IPS-NIHi7 (cell line): ENCODE measurements at regions not wholly inside any gene's neighbourhood (a gene's known extent, or its start where the extent isn't known, plus 50 kb on each side); places are given as distances from the start of the nearest gene placed in this dataset.
"Not testable (repeated sequence)": the region's sequence is repeated elsewhere in the genome, so short reads cannot be mapped to it uniquely, and the experiment has no call there.

Source experiments
- DNase-seq: peaks from one replicate; pipeline ENCODE4 v3.0.0; 2012; ENCODE audit warnings: mixed read lengths; ENCODE audit errors: extremely low spot score

DNA sequence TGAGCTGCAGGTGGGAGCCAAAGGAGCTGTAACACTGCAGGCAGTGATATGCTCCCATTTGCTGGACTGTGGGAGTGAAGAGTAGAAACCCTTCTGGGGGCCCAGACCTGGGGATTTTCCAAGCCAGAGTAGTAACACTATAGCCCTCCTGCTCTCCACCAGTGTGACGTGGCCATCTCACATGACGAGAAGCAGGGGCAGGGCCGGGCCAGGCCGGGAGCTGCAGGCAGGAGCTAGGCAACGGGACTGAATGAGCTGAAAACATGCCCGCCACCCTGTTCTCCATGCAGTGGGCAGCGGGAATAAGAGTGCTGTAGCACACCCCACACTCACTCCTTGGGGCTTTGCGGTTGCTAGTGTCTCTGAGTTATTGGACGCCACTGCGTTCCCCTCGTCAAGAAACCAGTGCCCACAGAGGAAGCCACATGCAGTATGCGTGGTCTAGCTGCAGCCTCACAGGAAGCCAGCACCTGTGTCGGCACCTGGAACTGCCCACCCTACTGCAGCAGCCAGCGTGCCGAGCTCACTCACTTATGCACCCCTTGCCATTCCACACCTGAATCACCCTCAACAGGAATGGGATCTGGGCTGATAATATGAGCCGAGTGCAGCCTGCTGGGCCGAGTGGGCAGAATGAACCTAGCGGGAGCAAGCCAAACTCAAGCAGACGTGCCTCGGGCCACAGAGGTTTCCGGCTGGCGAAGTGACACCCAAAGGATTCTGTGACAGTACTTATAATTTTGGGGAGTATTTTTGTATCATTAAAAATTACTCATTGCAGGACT is 1389.6 kb downstream of the KCNT2 start:
- no peak for DNase-seq

DNA sequence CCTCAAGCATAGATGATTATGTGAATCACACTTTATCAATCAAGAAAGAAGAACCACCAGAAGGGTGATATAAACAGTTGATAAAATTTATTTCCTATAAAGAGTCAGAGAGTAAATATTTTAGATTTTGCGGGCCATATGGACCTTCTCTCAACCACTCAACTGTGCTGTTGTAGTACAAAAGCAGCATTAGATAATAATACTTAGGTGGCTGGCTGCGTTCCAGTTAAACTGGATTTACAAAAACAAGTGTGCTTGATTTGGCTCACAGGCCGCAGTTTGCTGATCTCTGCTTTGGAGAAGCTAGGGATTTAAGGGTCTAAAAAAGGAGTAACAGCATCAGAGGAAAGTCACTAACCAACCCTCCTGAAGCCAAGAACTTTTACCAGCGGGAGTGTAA is 1406.0 kb downstream of the KCNT2 start:
- no peak for DNase-seq

DNA sequence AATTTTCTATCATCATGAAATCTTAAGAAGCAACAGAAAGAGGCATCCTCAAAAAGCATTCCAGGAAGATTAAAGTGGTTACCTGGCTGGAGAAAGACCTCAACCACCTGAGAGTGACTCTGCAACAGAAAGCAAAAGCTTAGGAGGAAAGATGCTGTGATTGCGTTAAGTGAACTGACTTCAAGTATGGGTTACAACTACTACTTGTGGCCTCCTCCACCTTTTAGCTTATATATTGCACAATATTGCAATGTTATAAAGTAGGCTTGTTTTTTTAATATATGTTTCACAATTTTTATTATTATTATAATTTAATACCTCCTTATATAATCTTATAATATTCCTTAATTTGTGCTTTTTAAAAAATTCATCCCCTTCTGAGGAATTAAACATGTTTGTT is 1407.5 kb downstream of the KCNT2 start:
- no peak for DNase-seq

DNA sequence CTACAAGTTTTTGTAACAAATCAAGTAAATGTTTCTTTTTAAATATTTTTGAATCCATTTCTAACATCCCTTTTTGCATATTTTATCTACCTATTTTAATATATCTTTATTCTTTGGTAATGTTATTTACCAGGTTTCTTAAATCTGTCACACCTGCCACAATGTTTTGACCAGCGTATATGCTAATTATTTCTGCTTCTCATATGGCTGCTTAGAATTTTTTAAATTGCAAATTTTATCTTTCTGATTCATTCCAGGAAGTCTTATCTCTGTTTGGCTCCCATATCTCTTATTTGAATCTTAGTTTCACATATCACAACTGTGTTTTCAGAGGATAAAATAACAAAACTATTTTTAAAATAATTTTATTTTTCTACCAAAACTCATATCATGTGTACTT is 1411.1 kb downstream of the KCNT2 start:
- no peak for DNase-seq

DNA sequence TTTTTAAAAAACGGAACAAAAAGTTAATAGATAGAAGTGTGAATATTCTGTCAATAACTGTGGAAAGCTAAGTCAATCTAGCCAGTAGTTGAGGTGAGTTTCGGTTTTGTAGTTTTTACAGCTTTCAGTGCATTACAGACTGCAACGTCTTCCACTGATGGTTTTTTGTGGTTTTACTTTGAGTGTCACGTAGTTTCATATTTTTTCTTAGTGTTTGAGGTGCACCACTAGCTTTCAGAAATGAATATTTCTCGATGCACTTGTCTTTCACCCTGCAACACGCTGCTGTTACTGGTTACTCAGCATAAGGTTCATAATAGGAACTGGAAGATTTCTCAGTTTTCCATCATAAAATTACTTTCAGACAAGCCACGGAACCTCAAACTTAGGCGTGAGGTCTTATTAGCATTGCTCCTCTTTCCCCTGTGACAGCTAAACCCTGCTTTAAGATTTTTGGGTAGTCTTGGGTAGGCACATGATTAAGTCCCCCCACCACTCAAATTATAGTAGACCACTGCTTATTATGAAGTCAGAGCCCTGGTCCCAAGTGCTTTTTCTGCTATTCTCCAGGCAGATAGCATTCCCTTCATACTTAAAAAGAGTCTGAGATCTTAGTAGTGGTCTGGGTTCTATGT is 1412.7 kb downstream of the KCNT2 start:
- no peak for DNase-seq

DNA sequence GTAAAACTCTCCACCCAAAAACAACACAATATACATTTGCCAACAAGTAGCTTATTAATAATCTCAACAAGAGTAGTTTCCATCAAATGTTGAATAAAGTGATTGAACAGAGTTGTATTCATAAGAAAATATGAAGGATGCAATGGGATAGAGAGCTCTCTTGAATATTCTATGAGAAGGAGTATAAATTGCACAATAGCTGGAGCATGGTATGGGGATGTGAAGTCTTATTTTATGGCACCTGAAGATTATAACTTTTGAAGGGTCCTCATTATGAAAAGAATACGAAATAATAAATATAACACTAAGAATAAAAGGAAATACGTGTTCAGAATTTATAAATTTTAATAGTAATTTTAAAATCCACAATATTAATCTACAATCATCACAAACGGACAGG is 1415.1 kb downstream of the KCNT2 start:
- no peak for DNase-seq

DNA sequence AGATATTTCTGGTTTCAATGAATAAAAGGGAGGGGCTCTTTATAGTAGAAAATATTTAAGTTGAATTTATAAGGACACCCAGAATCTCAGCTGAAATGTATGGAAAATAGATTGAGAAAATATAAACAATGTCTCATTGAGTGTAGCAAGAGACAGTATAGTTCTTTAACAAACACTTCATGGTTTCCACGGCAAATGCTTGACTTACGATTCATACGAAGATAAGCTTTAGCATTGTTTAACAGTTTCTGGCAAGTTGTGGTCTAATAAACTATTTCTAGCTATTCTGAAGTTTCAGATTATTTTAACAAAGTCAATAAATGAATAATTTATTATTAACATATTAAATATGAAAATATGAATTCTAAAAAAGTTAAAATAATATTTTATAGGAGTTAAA is 1419.4 kb downstream of the KCNT2 start:
- DNase-seq, result no peak

DNA sequence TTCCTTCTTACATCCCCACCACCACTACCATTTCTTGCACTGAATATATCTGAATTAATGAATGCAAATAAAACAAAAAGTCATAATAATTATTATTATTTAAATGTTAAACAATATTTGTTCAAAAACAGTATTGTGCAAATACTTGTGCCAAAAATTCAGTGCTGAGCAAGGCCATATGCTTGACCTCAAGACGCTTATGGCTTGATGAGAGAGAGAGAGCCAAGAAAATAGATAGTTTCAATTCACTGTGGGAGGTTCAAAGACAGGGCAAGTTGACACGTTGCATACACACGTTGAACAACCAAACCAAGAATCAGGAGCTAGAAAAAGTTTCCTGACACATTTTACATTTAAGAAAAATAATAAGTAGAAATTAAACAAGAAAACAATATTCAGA is 1421.7 kb downstream of the KCNT2 start:
- no peak for DNase-seq

DNA sequence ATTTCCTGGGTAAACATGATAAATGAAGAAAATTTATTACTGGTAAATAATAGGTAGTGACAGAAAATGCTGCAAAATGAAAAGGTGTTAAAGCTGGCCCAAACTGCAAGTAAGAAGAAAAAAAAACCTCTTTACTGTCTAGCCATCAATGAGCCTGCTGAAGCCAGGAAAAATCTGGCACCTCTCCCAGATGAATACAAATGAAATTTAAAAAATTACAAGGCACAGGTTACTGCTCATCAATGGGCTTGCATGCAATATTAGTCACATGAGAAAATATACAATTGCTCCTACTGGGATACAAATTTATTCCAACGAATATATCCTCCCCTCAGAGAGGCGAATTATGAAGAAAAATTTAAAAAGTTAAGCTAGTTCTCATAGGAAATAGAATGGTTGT is 1422.5 kb downstream of the KCNT2 start:
- DNase-seq, result no peak

DNA sequence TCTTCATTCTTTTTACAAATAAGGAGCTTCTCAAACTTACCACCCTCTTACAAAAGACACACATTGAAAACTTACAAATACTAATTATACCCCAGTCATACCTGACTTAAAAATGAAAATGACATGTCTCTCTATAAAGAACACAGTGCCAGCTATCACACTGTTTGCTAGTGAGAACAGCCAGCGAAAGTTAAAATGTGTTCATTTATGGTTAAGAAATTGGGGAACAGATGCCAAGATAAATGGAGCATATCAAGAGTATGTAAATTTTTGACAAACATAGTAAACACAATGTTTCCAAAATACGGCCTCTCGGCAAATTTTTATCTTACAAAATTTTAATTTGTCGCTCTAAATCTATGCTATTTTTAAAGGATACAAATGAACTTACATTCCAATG is 1422.9 kb downstream of the KCNT2 start:
- no peak for DNase-seq

DNA sequence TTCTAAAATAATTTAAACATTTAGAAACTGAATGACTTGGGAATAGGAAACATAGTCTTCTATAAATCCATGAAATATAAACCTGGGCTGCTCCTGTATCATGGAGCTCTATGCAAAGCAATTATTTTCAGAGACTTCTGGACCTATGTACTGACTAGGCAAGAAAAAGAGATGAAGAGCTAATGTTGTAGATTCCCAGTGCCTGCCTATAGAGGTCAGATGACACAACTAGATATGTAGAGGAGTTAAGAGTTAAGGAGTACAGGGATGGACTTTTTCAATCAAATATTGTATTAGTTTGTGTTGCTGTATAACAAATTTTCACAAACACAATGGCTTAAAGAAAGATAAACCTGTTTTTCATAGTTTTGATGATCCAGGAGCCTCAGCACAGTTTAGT is 1434.5 kb downstream of the KCNT2 start:
- DNase-seq, result peak; percentile 8

DNA sequence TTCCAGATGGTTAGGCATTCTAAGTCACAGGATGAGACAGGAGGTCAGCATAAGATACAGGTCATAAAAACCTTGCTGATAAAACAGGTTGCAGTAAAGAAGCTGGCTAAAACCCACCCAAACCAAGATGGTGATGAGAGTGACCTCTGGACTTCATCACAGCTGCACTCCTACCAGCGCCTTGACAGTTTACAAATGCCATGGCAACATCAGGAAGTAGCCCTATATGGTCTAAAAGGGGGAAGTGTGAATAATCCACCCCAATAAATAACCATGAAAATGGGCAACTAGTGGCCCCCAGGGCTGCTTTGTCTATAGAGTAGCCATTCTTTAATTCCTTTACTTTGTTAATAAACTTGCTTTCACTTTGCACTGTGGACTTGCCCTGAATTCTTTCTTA is 1448.4 kb downstream of the KCNT2 start:
- not testable (repeated sequence) for DNase-seq

DNA sequence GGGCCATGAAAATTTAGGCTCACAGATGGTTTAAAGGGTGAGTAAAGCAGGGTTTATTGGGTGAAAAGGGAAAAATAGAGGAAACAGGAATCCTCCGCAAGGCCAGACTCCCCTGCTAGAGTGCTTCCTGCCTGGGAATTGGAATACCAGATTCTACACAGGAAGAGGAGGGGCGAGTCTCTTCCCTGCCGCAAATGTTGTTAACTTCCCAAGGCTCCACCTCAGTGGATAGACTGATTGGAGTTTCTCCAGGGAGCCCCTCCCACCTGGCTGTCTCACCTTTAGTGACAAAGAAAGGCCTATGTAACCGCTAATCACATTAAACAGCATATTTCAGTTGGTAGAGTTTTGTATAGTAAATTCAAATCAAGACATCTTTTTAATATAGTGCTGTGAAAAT is 1450.1 kb downstream of the KCNT2 start:
- DNase-seq, result no peak

DNA sequence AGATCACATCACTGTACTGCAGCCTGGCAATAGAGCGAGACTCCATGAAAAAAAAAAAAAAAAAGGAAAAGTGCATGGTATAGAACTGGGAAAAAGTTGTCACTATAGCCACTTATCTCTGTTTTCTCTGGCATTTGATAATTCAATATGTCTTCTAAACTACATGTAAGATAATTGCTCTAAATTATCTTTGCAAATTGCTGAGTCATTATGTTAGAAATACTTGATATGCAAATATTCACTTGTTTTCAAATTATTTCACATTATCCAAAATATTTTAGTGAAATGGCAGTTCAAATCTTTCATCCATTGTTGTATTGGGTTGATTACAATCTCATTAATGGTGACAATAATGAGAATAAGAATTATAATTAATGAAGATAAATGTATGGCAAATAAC is 1455.1 kb downstream of the KCNT2 start:
- no peak for DNase-seq

DNA sequence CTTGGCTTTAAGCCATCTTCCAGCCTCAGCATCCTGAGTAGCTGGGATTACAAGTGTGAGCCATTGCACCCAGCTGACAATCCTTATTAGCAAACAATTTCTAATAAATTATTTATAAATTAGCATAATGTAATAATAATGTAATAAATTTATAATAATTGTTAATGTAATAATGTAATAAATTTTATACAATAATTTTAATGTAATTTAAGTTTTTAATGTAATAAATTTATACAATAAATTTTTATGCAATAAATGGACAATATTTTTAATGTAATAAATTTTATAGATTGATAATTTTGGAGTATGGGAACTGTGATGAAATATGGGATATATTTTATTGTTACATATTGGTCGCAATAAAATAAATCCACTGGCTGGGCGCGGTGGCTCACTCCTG is 1457.5 kb downstream of the KCNT2 start:
- DNase-seq, result no peak

DNA sequence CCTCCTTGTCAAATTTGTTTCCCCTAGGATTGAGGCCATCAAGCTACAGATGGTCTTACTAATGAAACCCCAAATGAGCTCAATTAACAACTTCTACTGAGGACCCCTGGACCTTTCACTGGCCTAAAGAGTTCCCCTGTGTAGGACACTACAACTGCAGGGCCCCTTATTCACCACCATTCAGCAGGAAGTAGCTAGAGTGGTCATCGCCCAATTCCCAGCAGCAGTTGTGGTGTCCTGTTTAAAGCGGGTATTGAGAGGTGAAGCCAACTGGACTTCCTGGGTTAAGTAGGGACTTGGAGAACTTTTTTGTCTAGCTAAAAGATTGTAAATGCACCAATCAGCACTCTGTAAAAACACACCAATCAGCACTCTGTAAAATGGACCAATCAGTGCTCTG is 1466.9 kb downstream of the KCNT2 start:
- no peak for DNase-seq

DNA sequence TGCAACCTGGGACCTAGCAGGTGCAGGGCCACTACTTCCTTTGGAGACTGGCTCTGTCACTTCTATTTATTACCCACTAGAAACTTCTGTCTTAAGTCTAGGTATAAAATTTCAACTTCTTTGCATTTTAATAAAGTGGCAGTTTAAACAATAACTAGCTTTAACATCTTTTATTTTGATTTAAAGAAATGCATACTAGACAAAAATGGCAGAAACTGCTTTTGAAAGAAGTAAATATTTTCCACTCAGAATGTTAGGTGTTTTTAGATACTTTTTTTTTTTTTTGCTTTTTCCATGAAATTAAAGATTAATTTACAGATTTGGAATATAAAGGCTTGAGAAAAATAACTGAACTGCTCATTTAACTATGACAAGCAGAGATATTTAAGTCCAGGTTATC is 1477.6 kb downstream of the KCNT2 start:
- DNase-seq, result no peak

DNA sequence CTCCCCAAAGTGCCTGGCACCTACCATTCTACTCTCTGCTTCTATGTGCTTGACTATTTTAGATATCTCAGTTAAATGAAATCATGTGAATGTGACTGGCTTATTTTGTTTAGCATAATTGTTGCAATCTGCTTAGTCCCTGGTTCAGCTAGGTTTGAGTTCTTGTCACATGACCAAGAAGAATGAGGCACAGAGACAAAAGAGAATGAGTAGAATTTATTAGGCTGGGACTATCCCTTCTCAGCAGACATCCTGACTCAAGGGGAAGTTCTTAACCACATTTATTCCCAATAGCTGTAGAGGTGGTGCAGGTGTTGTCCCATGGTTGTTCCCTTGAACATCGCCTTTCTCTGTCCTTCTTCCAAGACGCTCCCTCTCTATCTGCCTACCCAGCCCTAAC is 1485.7 kb downstream of the KCNT2 start:
- DNase-seq, result no peak

DNA sequence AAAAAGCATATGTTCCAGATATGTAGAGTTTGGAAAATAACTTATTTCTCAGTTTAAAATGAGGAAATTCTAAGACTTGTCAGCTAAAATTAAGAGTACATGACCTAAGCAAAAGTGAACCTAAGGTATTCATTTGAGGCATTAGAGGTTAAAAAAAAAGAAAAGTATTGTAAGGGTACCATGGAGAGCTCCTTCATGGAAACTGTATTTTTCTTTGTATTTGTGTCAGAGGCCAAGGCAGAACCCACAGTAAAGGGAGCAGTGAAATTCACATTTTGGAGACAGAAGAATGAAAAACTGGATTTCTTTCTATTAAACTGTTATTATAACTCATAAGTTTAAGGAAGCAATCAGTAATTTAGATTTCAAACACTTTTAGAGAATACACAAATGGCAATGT is 1494.8 kb downstream of the KCNT2 start:
- no peak for DNase-seq

DNA sequence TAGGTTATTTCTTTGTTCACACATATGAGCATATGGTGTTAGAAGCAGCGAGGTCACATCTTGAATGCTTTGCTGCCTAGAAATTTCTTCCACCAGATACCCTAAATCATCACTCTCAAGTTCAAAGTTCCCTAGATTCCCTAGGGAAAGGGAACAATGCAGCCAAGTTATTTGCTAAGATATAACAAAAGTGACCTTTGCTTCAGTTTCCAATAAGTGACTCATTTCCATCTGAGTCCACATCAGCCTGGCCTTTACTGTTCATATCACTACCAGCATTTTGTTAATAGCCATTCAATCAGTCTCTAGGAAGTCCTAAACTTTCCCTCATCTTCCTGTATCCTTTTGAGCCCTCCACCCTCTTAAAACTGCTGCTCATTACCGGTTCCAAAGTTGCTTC is 1502.5 kb downstream of the KCNT2 start:
- DNase-seq, result no peak

DNA sequence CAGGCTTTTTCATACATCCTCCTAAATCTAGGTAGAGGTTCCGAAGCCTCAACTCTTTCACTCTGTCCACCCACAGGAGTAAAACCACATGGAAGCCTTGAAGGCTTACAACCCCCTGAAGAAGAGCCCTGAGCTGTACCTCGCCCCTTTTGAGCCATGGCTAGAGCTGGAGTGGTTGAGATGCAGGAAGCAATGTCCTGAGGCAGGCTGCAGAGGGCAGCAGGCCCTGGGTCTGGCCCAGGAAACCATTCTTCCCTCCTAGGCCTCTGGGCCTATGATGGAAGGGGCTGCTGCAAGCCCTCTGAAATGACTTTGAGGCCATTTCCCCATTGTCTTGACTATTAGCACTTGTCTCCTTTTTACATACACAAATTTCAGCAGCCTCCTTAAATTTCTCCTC is 1503.0 kb downstream of the KCNT2 start:
- no peak for DNase-seq

DNA sequence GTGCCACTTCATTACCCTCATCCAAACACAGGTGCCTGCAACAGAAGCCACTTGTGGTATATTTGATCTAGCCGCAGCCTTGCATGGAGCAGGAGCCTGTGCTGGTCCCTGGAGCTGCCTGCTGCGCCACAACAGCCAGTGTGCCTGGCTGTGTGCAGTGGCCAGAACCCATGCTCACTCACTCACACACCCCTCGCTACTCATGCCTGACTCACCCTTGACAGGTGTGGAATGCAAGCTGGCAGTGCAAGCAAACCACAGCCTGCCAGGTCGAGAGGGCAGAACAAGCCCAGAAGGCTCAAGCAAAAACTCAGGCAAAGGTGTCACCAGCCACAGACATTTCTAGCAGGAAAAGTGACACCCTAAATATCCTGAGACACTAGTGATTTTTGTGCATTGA is 1510.9 kb downstream of the KCNT2 start:
- DNase-seq, result no peak

DNA sequence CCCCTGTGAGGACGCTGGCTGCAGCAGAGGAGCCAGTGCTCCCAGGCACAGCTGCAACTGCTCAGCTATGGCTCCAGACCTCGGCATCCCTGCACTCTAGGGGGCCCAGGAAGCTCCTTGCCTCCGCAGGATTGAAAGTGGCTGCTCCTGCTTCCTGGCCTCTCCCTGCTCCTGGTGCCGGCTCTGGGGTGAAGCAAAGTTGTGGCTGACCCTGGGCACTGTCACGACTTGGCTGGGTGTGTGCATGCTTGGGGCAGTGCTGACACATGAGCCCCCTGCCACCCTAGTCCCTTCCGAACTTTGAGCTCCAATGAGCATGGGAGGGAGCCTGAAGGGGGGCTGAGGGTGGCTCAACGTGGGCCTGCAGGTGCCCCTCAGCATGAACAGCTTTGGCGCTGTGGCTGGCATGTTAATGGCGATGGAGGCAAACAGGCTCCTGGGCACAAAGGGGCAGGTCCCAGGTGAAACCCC is 1512.2 kb downstream of the KCNT2 start:
- DNase-seq, result no peak

DNA sequence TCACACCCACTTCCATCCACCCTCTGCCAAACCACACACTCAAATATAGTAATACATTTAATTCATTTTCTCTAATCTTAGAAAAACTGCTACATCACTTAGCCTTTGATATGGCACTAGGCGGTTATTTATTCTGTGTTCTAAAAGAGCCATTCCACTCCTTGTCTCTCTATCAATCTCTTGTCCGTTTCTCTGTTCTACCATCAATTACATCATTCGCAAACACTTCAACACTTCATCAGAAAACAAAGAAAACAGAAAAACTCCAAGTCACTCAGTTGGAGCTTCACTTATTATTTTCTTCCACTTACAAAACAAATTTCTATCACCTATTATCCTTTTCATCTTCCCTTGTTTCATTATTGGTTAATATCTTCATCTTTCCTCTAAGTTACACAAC is 1523.0 kb downstream of the KCNT2 start:
- DNase-seq, result no peak
